ENCODE measurements at regions not wholly inside any gene's neighbourhood (a gene's known extent, or its start where the extent isn't known, plus 50 kb on each side); places are given as distances from the start of the nearest gene placed in this dataset.

DNA sequence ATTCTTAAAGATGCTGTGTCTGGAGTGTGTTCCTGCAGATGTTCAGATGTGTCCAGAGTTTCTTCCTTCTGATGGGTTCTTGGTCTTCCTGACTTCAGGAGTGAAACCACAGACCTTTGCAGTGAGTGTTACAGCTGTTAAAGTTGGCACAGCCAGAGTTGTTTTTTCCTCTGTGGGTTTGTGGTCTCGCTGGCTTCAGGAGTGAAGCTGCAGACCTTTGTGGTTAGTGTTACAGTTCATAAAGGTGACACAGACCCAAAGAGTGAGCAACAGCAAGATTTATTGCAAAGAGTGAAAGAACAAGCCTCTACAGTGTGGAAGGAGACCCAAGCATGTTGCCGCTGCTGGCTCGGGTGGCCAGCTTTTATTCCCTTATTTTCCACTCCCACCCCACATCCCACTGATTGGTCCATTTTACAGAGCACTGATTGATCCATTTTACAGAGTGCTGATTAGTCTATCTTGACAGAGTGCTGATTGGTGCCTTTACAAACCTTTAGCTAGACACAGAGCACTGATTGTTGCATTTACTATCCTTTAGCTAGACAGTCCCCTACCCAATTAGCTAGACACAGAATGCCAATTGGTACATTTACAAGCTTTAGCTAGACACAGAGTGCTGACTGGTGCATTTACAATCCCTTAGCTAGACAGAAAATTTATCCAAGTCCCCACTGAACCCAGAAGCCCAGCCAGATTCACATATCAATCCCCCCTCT, 266.6 kb downstream of the RPS4Y2 start:
- TF ChIP-seq SUZ12 (IDR thresholded peaks at IDR 0.05; ENCODE audit: extremely low read depth, insufficient read depth, insufficient read length), result no peak
- no peak for TF ChIP-seq ZNF274 (IDR thresholded peaks at IDR 0.05; ENCODE audit: low read depth, low read length)
- TF ChIP-seq YY1 (IDR thresholded peaks at IDR 0.05; ENCODE audit: insufficient read depth, insufficient read length), result no peak

All from NT2/D1 (cell line).